B cell (primary cell): ENCODE measurements at regions not wholly inside any gene's neighbourhood (a gene's known extent, or its start where the extent isn't known, plus 50 kb on each side); places are given as distances from the start of the nearest gene placed in this dataset.

Experiments
- ATAC-seq: fragments of 200-7000 bp; cut with Tn5 transposase; one replicate; pipeline ENCODE4 v1.10.0; 2021; ENCODE audit warnings: low read depth, mild to moderate bottlenecking, moderate number of reproducible peaks, moderate library complexity
- CTCF ChIA-PET: fragments of 350-600 bp; sonication (Branson Sonifier 250); formaldehyde crosslinking; loops from one replicate; lab custom pipeline; 2021; ENCODE audit warnings: antibody characterized with exemption, inconsistent platforms; lab: Charles Lee
- POLR2A ChIA-PET: fragments of 350-600 bp; sonication (Branson Sonifier 250); formaldehyde crosslinking; loops from one replicate; lab custom pipeline; 2021; ENCODE audit warnings: antibody characterized with exemption; lab: Charles Lee
- DNase-seq: peaks from one replicate; pipeline ENCODE4 v3.0.0; 2013
- H2AFZ ChIP-seq: 2 replicates; pipeline ENCODE4 v1.6.1; 2012; ENCODE audit warnings: mild to moderate bottlenecking, low read depth, low read length; ENCODE audit not compliant: insufficient read depth, poor library complexity, severe bottlenecking
- H3K27ac ChIP-seq, 2 donors: 1 replicate in 1 of 2; 2 replicates in 1 of 2; pipeline ENCODE4 v1.5.1; 2012 to 2013; ENCODE audit warnings: low read length in 2 of 2, mild to moderate bottlenecking in 2 of 2, moderate library complexity in 1 of 2
- H3K27me3 ChIP-seq, 4 experiments: fragments of 200-600 bp in 1 of 4; sonication (generic) in 1 of 4; replicated peaks in 1 of 4; 1 replicate in 2 of 4; 2 replicates in 2 of 4; pipeline versions ENCODE4 v1.6.1 to v1.7.0; 2013 to 2016; ENCODE audit warnings: low read length in 3 of 4, mild to moderate bottlenecking in 2 of 4, mixed read lengths in 1 of 4, moderate library complexity in 1 of 4; ENCODE audit not compliant: insufficient read depth in 4 of 4, control insufficient read depth in 3 of 4; ENCODE audit errors: control extremely low read depth in 1 of 4
- H3K36me3 ChIP-seq, 2 experiments: replicated peaks in 1 of 2; 1 replicate in 1 of 2; 2 replicates in 1 of 2; pipeline versions ENCODE4 v1.6.1 to v1.7.1; 2013; ENCODE audit warnings: low read length in 1 of 2; ENCODE audit not compliant: insufficient read depth in 2 of 2, control insufficient read depth in 1 of 2; ENCODE audit errors: control extremely low read depth in 1 of 2, extremely low read depth in 1 of 2
- H3K4me1 ChIP-seq, 2 donors: fragments of 200-600 bp in 1 of 2; sonication (generic) in 1 of 2; 1 replicate in 1 of 2; 2 replicates in 1 of 2; pipeline versions ENCODE4 v1.5.1 to v1.6.1; 2013 to 2017; ENCODE audit warnings: low read length in 2 of 2; ENCODE audit not compliant: control insufficient read depth in 2 of 2, insufficient read depth in 2 of 2
- H3K4me2 ChIP-seq: replicated peaks from 2 replicates; pipeline ENCODE3; 2012; ENCODE audit warnings: mild to moderate bottlenecking, low read depth, low read length; ENCODE audit not compliant: poor library complexity, severe bottlenecking
- H3K4me3 ChIP-seq, 5 experiments: fragments of 200-600 bp in 1 of 5; sonication (generic) in 1 of 5; 1 replicate in 3 of 5; 2 replicates in 2 of 5; pipeline versions ENCODE4 v1.5.1 to v1.7.0; 2011 to 2016; ENCODE audit warnings: low read length in 4 of 5, mild to moderate bottlenecking in 4 of 5, low read depth in 2 of 5, control low read depth in 1 of 5, moderate library complexity in 1 of 5; ENCODE audit not compliant: insufficient read depth in 1 of 5; ENCODE audit errors: control extremely low read depth in 1 of 5, extremely low read depth in 1 of 5
- H3K79me2 ChIP-seq: fragments of 200-600 bp; sonication (generic); one replicate; pipeline ENCODE4 v1.6.0; 2016; ENCODE audit warnings: low read length; ENCODE audit not compliant: control insufficient read depth, insufficient read depth
- H3K9ac ChIP-seq: fragments of 200-600 bp; sonication (generic); 2 replicates; pipeline ENCODE4 v1.6.1; 2017; ENCODE audit warnings: mild to moderate bottlenecking, low read length, moderate library complexity
- H3K9me3 ChIP-seq, 3 donors: one replicate each; pipeline versions ENCODE4 v1.6.1 to v1.7.1; 2013; ENCODE audit warnings: low read length in 2 of 3; ENCODE audit not compliant: control insufficient read depth in 2 of 3, insufficient read depth in 1 of 3; ENCODE audit errors: control extremely low read depth in 1 of 3
- H4K20me1 ChIP-seq: 2 replicates; pipeline ENCODE4 v1.6.0; 2012; ENCODE audit warnings: mild to moderate bottlenecking, low read length; ENCODE audit not compliant: insufficient read depth, control insufficient read depth, poor library complexity, severe bottlenecking
- H3K27ac Mint-ChIP-seq: one replicate; pipeline ENCODE4 v1.8.0; 2021; ENCODE audit warnings: mixed read lengths
- H3K27me3 Mint-ChIP-seq: one replicate; pipeline ENCODE4 v1.8.0; 2021; ENCODE audit warnings: mixed read lengths
- H3K4me1 Mint-ChIP-seq: one replicate; pipeline ENCODE4 v1.8.0; 2021; ENCODE audit warnings: mixed read lengths
- H3K4me3 Mint-ChIP-seq: one replicate; pipeline ENCODE4 v1.8.0; 2021; ENCODE audit warnings: mixed read lengths
- H3K9me3 Mint-ChIP-seq: one replicate; pipeline ENCODE4 v1.8.0; 2022; ENCODE audit warnings: mixed read lengths; ENCODE audit not compliant: insufficient read depth
- CTCF ChIP-seq: fragments of 200-600 bp; IDR thresholded peaks from one replicate; pipeline ENCODE4 v1.8.0; 2022; ENCODE audit warnings: antibody characterized with exemption, mild to moderate bottlenecking
- EZH2 ChIP-seq: IDR thresholded peaks from 2 replicates; pipeline ENCODE4 v1.6.1; 2012; ENCODE audit warnings: borderline replicate concordance, low read depth, mild to moderate bottlenecking, moderate library complexity, low read length; ENCODE audit not compliant: insufficient read depth, poor library complexity, severe bottlenecking
- WGBS: methylation state at CpG from one replicate; pipeline ENCODE4 v1.1.5; 2013; ENCODE audit warnings: missing lambda C conversion rate; ENCODE audit not compliant: insufficient coverage; 5-methylcytosine and 5-hydroxymethylcytosine counted together
- intact Hi-C: fragments of 100-400 bp; cut with micrococcal nuclease; formaldehyde crosslinking; loops from one replicate; pipeline ENCODE4 v1.10.0; 2022

DNA sequence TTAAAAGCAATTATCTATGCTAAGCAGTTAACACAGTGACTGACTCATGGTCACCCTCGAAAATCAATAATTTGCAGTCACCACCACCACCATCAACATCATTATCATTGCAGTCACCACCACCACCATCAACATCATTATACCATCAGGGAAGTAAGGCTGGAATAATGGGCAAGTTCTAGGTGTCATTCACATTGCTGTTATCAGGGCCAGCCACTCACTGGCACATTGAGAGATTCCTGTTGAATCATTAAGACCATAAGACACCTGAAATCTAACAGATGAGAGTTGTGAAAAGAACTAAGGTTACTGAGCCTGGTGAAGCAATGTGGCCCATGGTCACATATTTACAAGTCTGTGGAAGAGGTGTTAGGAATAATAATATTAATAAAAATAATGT lies 247.7 kb upstream of the BOD1L1 start:
- Histone ChIP-seq H3K27ac (no peak overlapping the region), H3K4me1 (no peaks in the 10 kb centered on the region), H3K9ac (no peak overlapping the region), H3K27me3 (no peaks in the 10 kb centered on the region), H4K20me1 (no peaks in the 10 kb centered on the region), H3K79me2 (no peaks in the 10 kb centered on the region), H3K4me2 (no peak overlapping the region), H2AFZ (no peak overlapping the region), H3K4me3 (no peak overlapping the region), H3K9me3 (no peaks in the 10 kb centered on the region), H3K36me3 (no peaks in the 10 kb centered on the region)
- no peak overlapping the region for H3K4me3 Mint-ChIP-seq
- intact Hi-C loops, result no loop called here
- ATAC-seq (no peak), DNase-seq (no peak)
- peaks cover 7% of the 10 kb centered on the region for H3K27me3 Mint-ChIP-seq
- no CpG with 5 or more reads among the region's 1 CpG for WGBS
- no peak overlapping the region for H3K27ac Mint-ChIP-seq
- POLR2A ChIA-PET, result no interaction called here
- no peaks in the 10 kb centered on the region for H3K4me1 Mint-ChIP-seq
- TF ChIP-seq EZH2, result no peak
- no peak for TF ChIP-seq CTCF
- CTCF ChIA-PET, result no interaction called here
- H3K9me3 Mint-ChIP-seq, result no peaks in the 10 kb centered on the region

- H3K4me2 ChIP-seq, result no peak overlapping the region
- no peak overlapping the region for H3K4me3 Mint-ChIP-seq
- H2AFZ ChIP-seq, result no peak overlapping the region
- H4K20me1 ChIP-seq, result no peaks in the 10 kb centered on the region
- peaks cover 4% of the 10 kb centered on the region for H3K27me3 Mint-ChIP-seq
- 67% methylated on average over 2 of the region's 3 CpGs for WGBS
- TF ChIP-seq EZH2 (no peak), CTCF (no peak)
- no peaks in the 10 kb centered on the region for H3K27me3 ChIP-seq
- H3K4me3 ChIP-seq, result no peak overlapping the region
- no peak for ATAC-seq
- no peak for DNase-seq
- no peaks in the 10 kb centered on the region for H3K4me1 Mint-ChIP-seq
- no peak overlapping the region for H3K27ac ChIP-seq
- no peaks in the 10 kb centered on the region for H3K36me3 ChIP-seq
- H3K27ac Mint-ChIP-seq, result no peak overlapping the region
- H3K4me1 ChIP-seq, result no peaks in the 10 kb centered on the region
- ChIA-PET CTCF (no interaction called here), POLR2A (no interaction called here)
- no peak overlapping the region for H3K9ac ChIP-seq
- no peaks in the 10 kb centered on the region for H3K79me2 ChIP-seq
- intact Hi-C loops, result no loop called here
- H3K9me3 Mint-ChIP-seq, result no peaks in the 10 kb centered on the region
- H3K9me3 ChIP-seq, result no peaks in the 10 kb centered on the region
Measured at GRCh38 chr4:13876131-13876530, 248.6 kb upstream of the BOD1L1 start.
